IPS DF 6.9 (cell line): ENCODE measurements at regions not wholly inside any gene's neighbourhood (a gene's known extent, or its start where the extent isn't known, plus 50 kb on each side); places are given as distances from the start of the nearest gene placed in this dataset.
A peak's percentile ranks its signal among the peaks of the same experiment; 100 is the strongest.

Experiments
- DNase-seq: peaks from one replicate; pipeline ENCODE4 v3.0.0-alpha.2; 2013; ENCODE audit warnings: low read depth, low spot score
- H3K27ac ChIP-seq: one replicate; pipeline ENCODE4 v1.5.1; 2013; ENCODE audit warnings: low read length, control low read depth
- H3K27me3 ChIP-seq: 2 replicates; pipeline ENCODE4 v1.6.1; 2013; ENCODE audit warnings: mild to moderate bottlenecking, low read length; ENCODE audit not compliant: control insufficient read depth, insufficient read depth
- H3K36me3 ChIP-seq: 2 replicates; pipeline ENCODE4 v1.6.1; 2013; ENCODE audit warnings: low read length; ENCODE audit not compliant: control insufficient read depth, insufficient read depth
- H3K4me1 ChIP-seq: 2 replicates; pipeline ENCODE4 v1.6.1; 2013; ENCODE audit warnings: low read length; ENCODE audit not compliant: control insufficient read depth, insufficient read depth
- H3K4me3 ChIP-seq: 2 replicates; pipeline ENCODE4 v1.5.1; 2013; ENCODE audit warnings: mild to moderate bottlenecking, low read length
- H3K9me3 ChIP-seq: 2 replicates; pipeline ENCODE4 v1.6.1; 2013; ENCODE audit warnings: low read length, inconsistent platforms; ENCODE audit not compliant: control insufficient read depth, insufficient read depth
- WGBS: extraction: QIAGEN DNeasy Blood & Tissue Kit; methylation state at CpG from one replicate; pipeline ENCODE4 v1.1.7; 2013; ENCODE audit warnings: mixed read lengths, missing lambda C conversion rate; ENCODE audit not compliant: insufficient read length, insufficient coverage; 5-methylcytosine and 5-hydroxymethylcytosine counted together

GRCh38 chr10:129029051-129029450, 438.0 kb upstream of the MGMT start:
- no CpG with 5 or more reads among the region's 9 CpGs for WGBS
- Histone ChIP-seq H3K27ac (no peak overlapping the region), H3K27me3 (no peaks in the 10 kb centered on the region), H3K4me1 (peaks cover 4% of the 10 kb centered on the region), H3K4me3 (no peak overlapping the region), H3K36me3 (no peaks in the 10 kb centered on the region), H3K9me3 (no peaks in the 10 kb centered on the region)
- no peak for DNase-seq

GRCh38 chr10:129029851-129030602, 437.0 kb upstream of the MGMT start:
- no peak for DNase-seq
- Histone ChIP-seq H3K4me1 (peaks cover 4% of the 10 kb centered on the region), H3K9me3 (no peaks in the 10 kb centered on the region), H3K27ac (no peak overlapping the region), H3K27me3 (no peaks in the 10 kb centered on the region), H3K36me3 (no peaks in the 10 kb centered on the region), H3K4me3 (no peak overlapping the region)
- no CpG with 5 or more reads among the region's 14 CpGs for WGBS

GRCh38 chr10:129030603-129030895, 436.5 kb upstream of the MGMT start:
- Histone ChIP-seq H3K4me3 (no peak overlapping the region), H3K27me3 (no peaks in the 10 kb centered on the region)
- no peak for DNase-seq

GRCh38 chr10:129030996-129031843, 435.8 kb upstream of the MGMT start:
- Histone ChIP-seq H3K36me3 (no peaks in the 10 kb centered on the region), H3K27me3 (no peaks in the 10 kb centered on the region), H3K27ac (no peak overlapping the region), H3K9me3 (no peaks in the 10 kb centered on the region), H3K4me1 (no peaks in the 10 kb centered on the region), H3K4me3 (no peak overlapping the region)
- no CpG with 5 or more reads among the region's 21 CpGs for WGBS
- peak; percentile 47 for DNase-seq

More at GRCh38 chr10:129030603-129030895, 436.5 kb upstream of the MGMT start:
- no CpG with 5 or more reads among the region's 14 CpGs for WGBS
- no peaks in the 10 kb centered on the region for H3K36me3 ChIP-seq
- H3K4me1 ChIP-seq, result peaks cover 3% of the 10 kb centered on the region
- no peaks in the 10 kb centered on the region for H3K9me3 ChIP-seq
- no peak overlapping the region for H3K27ac ChIP-seq

- no CpG with 5 or more reads among the region's 2 CpGs for WGBS
- Histone ChIP-seq H3K27me3 (no peaks in the 10 kb centered on the region), H3K4me1 (no peaks in the 10 kb centered on the region), H3K36me3 (no peaks in the 10 kb centered on the region), H3K27ac (no peak overlapping the region), H3K9me3 (no peaks in the 10 kb centered on the region), H3K4me3 (no peak overlapping the region)
- DNase-seq, result no peak
Measured at GRCh38 chr10:129031844-129032150, 435.2 kb upstream of the MGMT start.

- H3K9me3 ChIP-seq, result no peaks in the 10 kb centered on the region
- H3K4me3 ChIP-seq, result no peak overlapping the region
- H3K4me1 ChIP-seq, result no peaks in the 10 kb centered on the region
- no peaks in the 10 kb centered on the region for H3K36me3 ChIP-seq
- no peak for DNase-seq
- H3K27me3 ChIP-seq, result no peaks in the 10 kb centered on the region
- no CpG with 5 or more reads among the region's 28 CpGs for WGBS
- H3K27ac ChIP-seq, result no peak overlapping the region
Measured at GRCh38 chr10:129032372-129033313, 434.4 kb upstream of the MGMT start.

- Histone ChIP-seq H3K36me3 (no peaks in the 10 kb centered on the region), H3K9me3 (no peaks in the 10 kb centered on the region), H3K4me3 (no peak overlapping the region), H3K27me3 (no peaks in the 10 kb centered on the region), H3K4me1 (no peaks in the 10 kb centered on the region), H3K27ac (no peak overlapping the region)
- WGBS, result no CpG with 5 or more reads among the region's 8 CpGs
- no peak for DNase-seq
Measured at GRCh38 chr10:129033340-129033739, 433.7 kb upstream of the MGMT start.

GRCh38 chr10:129033790-129034272, 433.2 kb upstream of the MGMT start:
- Histone ChIP-seq H3K27ac (no peak overlapping the region), H3K4me1 (no peaks in the 10 kb centered on the region), H3K36me3 (no peaks in the 10 kb centered on the region), H3K27me3 (no peaks in the 10 kb centered on the region), H3K9me3 (no peaks in the 10 kb centered on the region), H3K4me3 (no peak overlapping the region)
- DNase-seq, result no peak
- WGBS, result no CpG with 5 or more reads among the region's 14 CpGs

GRCh38 chr10:129035052-129035827, 431.8 kb upstream of the MGMT start:
- Histone ChIP-seq H3K36me3 (no peaks in the 10 kb centered on the region), H3K9me3 (no peaks in the 10 kb centered on the region), H3K4me1 (no peaks in the 10 kb centered on the region), H3K27ac (no peak overlapping the region), H3K27me3 (no peaks in the 10 kb centered on the region), H3K4me3 (no peak overlapping the region)
- WGBS, result no CpG with 5 or more reads among the region's 24 CpGs
- DNase-seq, result no peak
